ENCODE measurements at regions not wholly inside any gene's neighbourhood (a gene's known extent, or its start where the extent isn't known, plus 50 kb on each side); places are given as distances from the start of the nearest gene placed in this dataset.

GRCh38 chr4:125522992-125523391 lies 208.2 kb downstream of the FAT4 start:
- TF ChIP-seq EZH2phosphoT487 (IDR thresholded peaks at IDR 0.05; ENCODE audit: borderline replicate concordance, low read length) (no peak), CTCF (IDR thresholded peaks at IDR 0.05; ENCODE audit: low read depth, low read length, poor library complexity, severe bottlenecking) (no peak)
- Histone ChIP-seq H3K27me3 (ENCODE audit: control insufficient read depth, low read length) (no peaks in the 10 kb centered on the region), H3K9me2 (replicated peaks; ENCODE audit: control insufficient read depth, low read length) (no peaks in the 10 kb centered on the region)

GRCh38 chr4:125526420-125526819 lies 211.7 kb downstream of the FAT4 start:
- H3K36me3 ChIP-seq (ENCODE audit: control insufficient read depth, low read length), result no peaks in the 10 kb centered on the region
- no peaks in the 10 kb centered on the region for H3K9me2 ChIP-seq (replicated peaks; ENCODE audit: control insufficient read depth, low read length)
- no peaks in the 10 kb centered on the region for H3K9me3 ChIP-seq (ENCODE audit: control insufficient read depth, insufficient read depth, low read length)
- H3F3A ChIP-seq (ENCODE audit: control insufficient read depth, insufficient read depth), result no peaks in the 10 kb centered on the region
- no peaks in the 10 kb centered on the region for H3K27me3 ChIP-seq (ENCODE audit: control insufficient read depth, low read length)
- no peak overlapping the region for H3K4me3 ChIP-seq (ENCODE audit: low read length)
- H3K4me1 ChIP-seq (ENCODE audit: control insufficient read depth, low read length), result no peaks in the 10 kb centered on the region
- H3K79me2 ChIP-seq (ENCODE audit: control insufficient read depth, low read length), result no peaks in the 10 kb centered on the region
- no peak overlapping the region for H3K27ac ChIP-seq (ENCODE audit: low read depth, low read length)
- TF ChIP-seq EZH2phosphoT487 (IDR thresholded peaks at IDR 0.05; ENCODE audit: borderline replicate concordance, low read length) (no peak), CTCF (IDR thresholded peaks at IDR 0.05; ENCODE audit: low read depth, low read length, poor library complexity, severe bottlenecking) (no peak)
- no peak overlapping the region for H3K4me2 ChIP-seq (ENCODE audit: low read length)
- no peaks in the 10 kb centered on the region for H4K20me1 ChIP-seq (ENCODE audit: control insufficient read depth, insufficient read depth, low read depth, low read length)

More at GRCh38 chr4:125522992-125523391, 208.2 kb downstream of the FAT4 start:
- Histone ChIP-seq H3K79me2 (ENCODE audit: control insufficient read depth, low read length) (no peaks in the 10 kb centered on the region), H3K4me1 (ENCODE audit: control insufficient read depth, low read length) (no peaks in the 10 kb centered on the region), H3K9me3 (ENCODE audit: control insufficient read depth, insufficient read depth, low read length) (no peaks in the 10 kb centered on the region), H3K4me3 (ENCODE audit: low read length) (no peak overlapping the region), H3K4me2 (ENCODE audit: low read length) (no peak overlapping the region), H3F3A (ENCODE audit: control insufficient read depth, insufficient read depth) (no peaks in the 10 kb centered on the region), H4K20me1 (ENCODE audit: control insufficient read depth, insufficient read depth, low read depth, low read length) (no peaks in the 10 kb centered on the region), H3K27ac (ENCODE audit: low read depth, low read length) (no peak overlapping the region), H3K36me3 (ENCODE audit: control insufficient read depth, low read length) (no peaks in the 10 kb centered on the region)

GRCh38 chr4:125527681-125528080 lies 212.9 kb downstream of the FAT4 start:
- no peak for TF ChIP-seq CTCF (IDR thresholded peaks at IDR 0.05; ENCODE audit: low read depth, low read length, poor library complexity, severe bottlenecking)
- no peak for TF ChIP-seq EZH2phosphoT487 (IDR thresholded peaks at IDR 0.05; ENCODE audit: borderline replicate concordance, low read length)
- no peak overlapping the region for H3K27ac ChIP-seq (ENCODE audit: low read depth, low read length)
- H4K20me1 ChIP-seq (ENCODE audit: control insufficient read depth, insufficient read depth, low read depth, low read length), result no peaks in the 10 kb centered on the region
- no peak overlapping the region for H3K4me2 ChIP-seq (ENCODE audit: low read length)
- H3K27me3 ChIP-seq (ENCODE audit: control insufficient read depth, low read length), result no peaks in the 10 kb centered on the region
- H3K4me1 ChIP-seq (ENCODE audit: control insufficient read depth, low read length), result no peaks in the 10 kb centered on the region
- no peaks in the 10 kb centered on the region for H3K9me2 ChIP-seq (replicated peaks; ENCODE audit: control insufficient read depth, low read length)
- no peaks in the 10 kb centered on the region for H3K9me3 ChIP-seq (ENCODE audit: control insufficient read depth, insufficient read depth, low read length)
- H3K79me2 ChIP-seq (ENCODE audit: control insufficient read depth, low read length), result no peaks in the 10 kb centered on the region
- no peaks in the 10 kb centered on the region for H3F3A ChIP-seq (ENCODE audit: control insufficient read depth, insufficient read depth)
- no peak overlapping the region for H3K4me3 ChIP-seq (ENCODE audit: low read length)
- H3K36me3 ChIP-seq (ENCODE audit: control insufficient read depth, low read length), result no peaks in the 10 kb centered on the region

GRCh38 chr4:125529071-125529470 lies 214.3 kb downstream of the FAT4 start:
- H3K36me3 ChIP-seq (ENCODE audit: control insufficient read depth, low read length), result no peaks in the 10 kb centered on the region
- H3K4me1 ChIP-seq (ENCODE audit: control insufficient read depth, low read length), result no peaks in the 10 kb centered on the region
- H3K27me3 ChIP-seq (ENCODE audit: control insufficient read depth, low read length), result no peaks in the 10 kb centered on the region
- no peaks in the 10 kb centered on the region for H3K9me2 ChIP-seq (replicated peaks; ENCODE audit: control insufficient read depth, low read length)
- no peak overlapping the region for H3K4me2 ChIP-seq (ENCODE audit: low read length)
- no peaks in the 10 kb centered on the region for H3F3A ChIP-seq (ENCODE audit: control insufficient read depth, insufficient read depth)
- TF ChIP-seq CTCF (IDR thresholded peaks at IDR 0.05; ENCODE audit: low read depth, low read length, poor library complexity, severe bottlenecking) (no peak), EZH2phosphoT487 (IDR thresholded peaks at IDR 0.05; ENCODE audit: borderline replicate concordance, low read length) (no peak)
- no peaks in the 10 kb centered on the region for H3K79me2 ChIP-seq (ENCODE audit: control insufficient read depth, low read length)
- H3K27ac ChIP-seq (ENCODE audit: low read depth, low read length), result no peak overlapping the region
- H4K20me1 ChIP-seq (ENCODE audit: control insufficient read depth, insufficient read depth, low read depth, low read length), result no peaks in the 10 kb centered on the region
- H3K4me3 ChIP-seq (ENCODE audit: low read length), result no peak overlapping the region
- no peaks in the 10 kb centered on the region for H3K9me3 ChIP-seq (ENCODE audit: control insufficient read depth, insufficient read depth, low read length)
